Activated naive CD8-positive, alpha-beta T cell treated with anti-CD3 and anti-CD28 coated beads for 36 hours (primary cell): ENCODE measurements at regions not wholly inside any gene's neighbourhood (a gene's known extent, or its start where the extent isn't known, plus 50 kb on each side); places are given as distances from the start of the nearest gene placed in this dataset.

Experiments used
- DNase-seq: peaks from one replicate; pipeline ENCODE4 v3.0.0; 2021
- H3K27ac Mint-ChIP-seq: one replicate; pipeline ENCODE4 v1.8.0; 2022; ENCODE audit warnings: mild to moderate bottlenecking, moderate library complexity, mixed read lengths
- H3K27me3 Mint-ChIP-seq: one replicate; pipeline ENCODE4 v1.8.0; 2022; ENCODE audit warnings: mild to moderate bottlenecking, mixed read lengths
- H3K36me3 Mint-ChIP-seq: one replicate; pipeline ENCODE4 v1.8.0; 2021; ENCODE audit warnings: mild to moderate bottlenecking, mixed read lengths
- H3K4me1 Mint-ChIP-seq: one replicate; pipeline ENCODE4 v1.8.0; 2021; ENCODE audit warnings: mixed read lengths
- H3K4me3 Mint-ChIP-seq: one replicate; pipeline ENCODE4 v1.8.0; 2022; ENCODE audit warnings: mild to moderate bottlenecking, moderate library complexity, mixed read lengths
- H3K9me3 Mint-ChIP-seq: one replicate; pipeline ENCODE4 v1.8.0; 2022; ENCODE audit warnings: mixed read lengths

- no peak overlapping the region for H3K4me3 Mint-ChIP-seq
- H3K9me3 Mint-ChIP-seq, result no peaks in the 10 kb centered on the region
- H3K27me3 Mint-ChIP-seq, result peaks cover 13% of the 10 kb centered on the region
Observed at GRCh38 chr1:36580524-36580923, 97.8 kb upstream of the CSF3R start.

GRCh38 chr1:36579039-36579438, 96.3 kb upstream of the CSF3R start:
- DNase-seq, result no peak
- Mint-ChIP-seq H3K36me3 (no peaks in the 10 kb centered on the region), H3K4me3 (no peak overlapping the region), H3K27me3 (peaks cover 14% of the 10 kb centered on the region), H3K4me1 (no peaks in the 10 kb centered on the region), H3K9me3 (no peaks in the 10 kb centered on the region), H3K27ac (no peak overlapping the region)

More at GRCh38 chr1:36580524-36580923, 97.8 kb upstream of the CSF3R start:
- Mint-ChIP-seq H3K4me1 (no peaks in the 10 kb centered on the region), H3K36me3 (no peaks in the 10 kb centered on the region), H3K27ac (no peak overlapping the region)
- DNase-seq, result no peak

- Mint-ChIP-seq H3K4me1 (no peaks in the 10 kb centered on the region), H3K36me3 (no peaks in the 10 kb centered on the region), H3K4me3 (no peak overlapping the region), H3K27me3 (peaks cover 29% of the 10 kb centered on the region), H3K27ac (no peak overlapping the region), H3K9me3 (no peaks in the 10 kb centered on the region)
- no peak for DNase-seq
Observed at GRCh38 chr1:36576551-36577110, 93.9 kb upstream of the CSF3R start.

GRCh38 chr1:36576118-36576517, 93.4 kb upstream of the CSF3R start:
- Mint-ChIP-seq H3K27ac (no peak overlapping the region), H3K36me3 (no peaks in the 10 kb centered on the region), H3K4me3 (no peak overlapping the region), H3K27me3 (peaks cover 29% of the 10 kb centered on the region), H3K9me3 (no peaks in the 10 kb centered on the region), H3K4me1 (no peaks in the 10 kb centered on the region)
- peak; percentile 34 for DNase-seq

GRCh38 chr1:36573445-36573844, 90.7 kb upstream of the CSF3R start:
- Mint-ChIP-seq H3K4me1 (no peaks in the 10 kb centered on the region), H3K27me3 (peaks cover 29% of the 10 kb centered on the region), H3K27ac (no peak overlapping the region), H3K4me3 (no peak overlapping the region), H3K36me3 (no peaks in the 10 kb centered on the region), H3K9me3 (no peaks in the 10 kb centered on the region)
- no peak for DNase-seq

GRCh38 chr1:36572906-36573305, 90.2 kb upstream of the CSF3R start:
- H3K27ac Mint-ChIP-seq, result no peak overlapping the region
- no peak for DNase-seq
- no peak overlapping the region for H3K4me3 Mint-ChIP-seq
- H3K27me3 Mint-ChIP-seq, result peaks cover 29% of the 10 kb centered on the region
- no peaks in the 10 kb centered on the region for H3K9me3 Mint-ChIP-seq
- no peaks in the 10 kb centered on the region for H3K4me1 Mint-ChIP-seq
- no peaks in the 10 kb centered on the region for H3K36me3 Mint-ChIP-seq

GRCh38 chr1:36572142-36572715, 89.5 kb upstream of the CSF3R start:
- H3K27ac Mint-ChIP-seq, result no peak overlapping the region
- H3K36me3 Mint-ChIP-seq, result no peaks in the 10 kb centered on the region
- H3K27me3 Mint-ChIP-seq, result peaks cover 29% of the 10 kb centered on the region
- no peak for DNase-seq
- H3K4me3 Mint-ChIP-seq, result no peak overlapping the region
- H3K4me1 Mint-ChIP-seq, result no peaks in the 10 kb centered on the region
- no peaks in the 10 kb centered on the region for H3K9me3 Mint-ChIP-seq

GRCh38 chr1:36571106-36571505, 88.4 kb upstream of the CSF3R start:
- no peaks in the 10 kb centered on the region for H3K9me3 Mint-ChIP-seq
- H3K4me1 Mint-ChIP-seq, result no peaks in the 10 kb centered on the region
- no peak overlapping the region for H3K27ac Mint-ChIP-seq

GRCh38 chr1:36570478-36571060, 87.9 kb upstream of the CSF3R start:
- Mint-ChIP-seq H3K27me3 (peaks cover 27% of the 10 kb centered on the region), H3K4me1 (no peaks in the 10 kb centered on the region), H3K9me3 (no peaks in the 10 kb centered on the region), H3K4me3 (no peak overlapping the region), H3K36me3 (no peaks in the 10 kb centered on the region), H3K27ac (no peak overlapping the region)
- no peak for DNase-seq

More at GRCh38 chr1:36571106-36571505, 88.4 kb upstream of the CSF3R start:
- no peak overlapping the region for H3K4me3 Mint-ChIP-seq
- no peak for DNase-seq
- no peaks in the 10 kb centered on the region for H3K36me3 Mint-ChIP-seq
- H3K27me3 Mint-ChIP-seq, result peaks cover 32% of the 10 kb centered on the region

- no peak overlapping the region for H3K27ac Mint-ChIP-seq
- H3K4me3 Mint-ChIP-seq, result no peak overlapping the region
- no peak for DNase-seq
- H3K4me1 Mint-ChIP-seq, result no peaks in the 10 kb centered on the region
- H3K27me3 Mint-ChIP-seq, result peaks cover 21% of the 10 kb centered on the region
- no peaks in the 10 kb centered on the region for H3K36me3 Mint-ChIP-seq
- no peaks in the 10 kb centered on the region for H3K9me3 Mint-ChIP-seq
Observed at GRCh38 chr1:36570006-36570405, 87.3 kb upstream of the CSF3R start.

GRCh38 chr1:36567601-36568341, 85.1 kb upstream of the CSF3R start:
- no peaks in the 10 kb centered on the region for H3K4me1 Mint-ChIP-seq
- H3K9me3 Mint-ChIP-seq, result no peaks in the 10 kb centered on the region
- H3K27me3 Mint-ChIP-seq, result peaks cover 10% of the 10 kb centered on the region
- H3K4me3 Mint-ChIP-seq, result no peak overlapping the region
- no peak for DNase-seq
- H3K36me3 Mint-ChIP-seq, result no peaks in the 10 kb centered on the region
- no peak overlapping the region for H3K27ac Mint-ChIP-seq

GRCh38 chr1:36565576-36566501, 83.1 kb upstream of the CSF3R start:
- Mint-ChIP-seq H3K27me3 (peaks cover 3% of the 10 kb centered on the region), H3K9me3 (no peaks in the 10 kb centered on the region)
- no peak for DNase-seq

GRCh38 chr1:36562181-36562685, 79.5 kb upstream of the CSF3R start:
- DNase-seq, result no peak
- no peaks in the 10 kb centered on the region for H3K36me3 Mint-ChIP-seq
- no peaks in the 10 kb centered on the region for H3K9me3 Mint-ChIP-seq
- H3K27me3 Mint-ChIP-seq, result peaks cover 3% of the 10 kb centered on the region
- H3K4me3 Mint-ChIP-seq, result no peak overlapping the region
- H3K27ac Mint-ChIP-seq, result no peak overlapping the region
- no peaks in the 10 kb centered on the region for H3K4me1 Mint-ChIP-seq

More at GRCh38 chr1:36565576-36566501, 83.1 kb upstream of the CSF3R start:
- H3K36me3 Mint-ChIP-seq, result no peaks in the 10 kb centered on the region
- no peaks in the 10 kb centered on the region for H3K4me1 Mint-ChIP-seq
- H3K4me3 Mint-ChIP-seq, result no peak overlapping the region
- H3K27ac Mint-ChIP-seq, result no peak overlapping the region

- no peak overlapping the region for H3K27ac Mint-ChIP-seq
- H3K4me3 Mint-ChIP-seq, result no peak overlapping the region
- H3K4me1 Mint-ChIP-seq, result no peaks in the 10 kb centered on the region
- no peaks in the 10 kb centered on the region for H3K36me3 Mint-ChIP-seq
- no peak for DNase-seq
- no peaks in the 10 kb centered on the region for H3K9me3 Mint-ChIP-seq
- peaks cover under 1% of the 10 kb centered on the region for H3K27me3 Mint-ChIP-seq
Observed at GRCh38 chr1:36561361-36561724, 78.6 kb upstream of the CSF3R start.
